Heart right ventricle (tissue), 16 donors: ENCODE measurements at regions not wholly inside any gene's neighbourhood (a gene's known extent, or its start where the extent isn't known, plus 50 kb on each side); places are given as distances from the start of the nearest gene placed in this dataset.

ENCODE experiments used
- ATAC-seq, 8 donors: fragments of 200-7000 bp; cut with Tn5 transposase; one replicate each; pipeline ENCODE4 v1.9.1; 2020; ENCODE audit warnings: mild to moderate bottlenecking in 8 of 8, moderate library complexity in 8 of 8, moderate number of reproducible peaks in 1 of 8
- DNase-seq, 2 donors: peaks; one replicate each; pipeline ENCODE4 v3.0.0-alpha.2; 2020
- H3K27ac ChIP-seq, 10 donors: fragments of 200-600 bp; sonication (generic) in 2 of 10; one replicate each; pipeline versions ENCODE4 v1.5.0 to v1.8.0; 2020 to 2022; ENCODE audit warnings: mild to moderate bottlenecking in 3 of 10
- H3K27me3 ChIP-seq, 7 donors: fragments of 200-600 bp; one replicate each; pipeline ENCODE4 v1.8.0; 2021 to 2022; ENCODE audit warnings: mild to moderate bottlenecking in 2 of 7
- H3K36me3 ChIP-seq, 9 donors: fragments of 200-600 bp; sonication (generic) in 1 of 9; one replicate each; pipeline versions ENCODE4 v1.5.0 to v1.8.0; 2020 to 2022; ENCODE audit warnings: mild to moderate bottlenecking in 2 of 9
- H3K4me1 ChIP-seq, 9 donors: fragments of 200-600 bp; sonication (generic) in 1 of 9; one replicate each; pipeline versions ENCODE4 v1.5.0 to v1.8.0; 2020 to 2022; ENCODE audit warnings: mild to moderate bottlenecking in 4 of 9
- H3K4me3 ChIP-seq, 10 donors: fragments of 200-600 bp; sonication (generic) in 2 of 10; one replicate each; pipeline versions ENCODE4 v1.5.0 to v1.8.0; 2020 to 2022; ENCODE audit warnings: mild to moderate bottlenecking in 7 of 10, moderate library complexity in 2 of 10
- H3K9me3 ChIP-seq, 11 donors: fragments of 200-600 bp in 10 of 11; sonication (generic) in 2 of 11; one replicate each; pipeline versions ENCODE4 v1.5.0 to v1.8.0; 2013 to 2022; ENCODE audit warnings: mild to moderate bottlenecking in 2 of 11, control low read depth in 1 of 11, moderate library complexity in 1 of 11
- CTCF ChIP-seq, 9 donors: fragments of 200-600 bp; sonication (generic) in 2 of 9; IDR thresholded peaks; one replicate each; pipeline versions ENCODE4 v1.5.0 to v1.8.0; 2021 to 2022; ENCODE audit warnings: antibody characterized with exemption in 9 of 9, mild to moderate bottlenecking in 5 of 9, moderate library complexity in 1 of 9
- WGBS, 2 donors: extraction: QIAGEN DNeasy Blood & Tissue Kit; methylation state at CpG; one replicate each; pipeline ENCODE4 v1.1.7; 2013; ENCODE audit warnings: inconsistent platforms in 1 of 2; 5-methylcytosine and 5-hydroxymethylcytosine counted together
- intact Hi-C, 10 donors: fragments of 100-400 bp; cut with DNase I; formaldehyde crosslinking; loops; one replicate each; pipeline versions ENCODE4 v1.11.1 to v1.14.2; 2022
- donor health status: Arrhythmogenic right ventricular cardiomyopathy.
- donor health status: ischemic (EF 13 %, LVEDD 7.1; RV severe dilation, severe dysfunction).
- donor health status: healthy with polysubstance abuse.
- donor health status: DM: no; HTN: yes; CAD: no.
- donor health status: DM: no; HTN: no; CAD: no.
- donor health status: ischemic (EF 25% LVEDD 6.9; RV normal size, moderate dysfunction).
- donor health status: ischemic (EF 25% LVEDD 5.7; RV mildly dilated, moderate dysfunction).
- donor health status: healthy.
- donor health status: DM: yes; HTN: yes; CAD: no.
- donor health status: Ischemic cardiomyopathy.
- donor health status: ischemic (EF 35%, LVEDD 5.7; RV mildly dilated, moderate dysfunction).
- donor health status: nonischemic (EF 11% LVEDD 7.7; RV severe dilation, severe dysfunction).
- donor health status: DM: yes; HTN: yes; CAD: no.
- donor health status: PGD.
- donor health status: ischemic (EF 29% LVEDD 5.4; RV normal size, mild dysfunction).
- donor health status: nonischemic (EF 23%, LVEDD 6.1; RV moderate dilation, normal function).

- Histone ChIP-seq H3K36me3 (no peaks in the 10 kb centered on the region), H3K4me3 (no peak overlapping the region), H3K27ac (no peak overlapping the region), H3K27me3 (no peaks in the 10 kb centered on the region), H3K4me1 (peaks cover 0 to 5% (median 0%) of the 10 kb centered on the region in 9 donors), H3K9me3 (peaks cover 0 to 3% (median 0%) of the 10 kb centered on the region in 11 donors)
- TF ChIP-seq CTCF (IDR thresholded peaks at IDR 0.05): no peak
- ATAC-seq: no peak
- intact Hi-C loops: no loop called here
- DNase-seq: no peak
- 59 to 60% methylated on average over 4 of the region's 4 CpGs for WGBS, 2 donors
Observed at GRCh38 chr2:122639176-122639575, 883.7 kb downstream of the TSN start.

- peaks cover 0 to 3% (median 0%) of the 10 kb centered on the region in 11 donors for H3K9me3 ChIP-seq
- H3K36me3 ChIP-seq: no peaks in the 10 kb centered on the region
- no peaks in the 10 kb centered on the region for H3K27me3 ChIP-seq
- H3K4me3 ChIP-seq: no peak overlapping the region
- no peak for DNase-seq
- intact Hi-C loops: no loop called here
- no peaks in the 10 kb centered on the region for H3K4me1 ChIP-seq
- ATAC-seq: no peak
- no peak overlapping the region for H3K27ac ChIP-seq
- 69 to 75% methylated on average over 2 of the region's 2 CpGs for WGBS, 2 donors
- no peak for TF ChIP-seq CTCF (IDR thresholded peaks at IDR 0.05)
Observed at GRCh38 chr2:122639711-122640110, 884.3 kb downstream of the TSN start.

DNA sequence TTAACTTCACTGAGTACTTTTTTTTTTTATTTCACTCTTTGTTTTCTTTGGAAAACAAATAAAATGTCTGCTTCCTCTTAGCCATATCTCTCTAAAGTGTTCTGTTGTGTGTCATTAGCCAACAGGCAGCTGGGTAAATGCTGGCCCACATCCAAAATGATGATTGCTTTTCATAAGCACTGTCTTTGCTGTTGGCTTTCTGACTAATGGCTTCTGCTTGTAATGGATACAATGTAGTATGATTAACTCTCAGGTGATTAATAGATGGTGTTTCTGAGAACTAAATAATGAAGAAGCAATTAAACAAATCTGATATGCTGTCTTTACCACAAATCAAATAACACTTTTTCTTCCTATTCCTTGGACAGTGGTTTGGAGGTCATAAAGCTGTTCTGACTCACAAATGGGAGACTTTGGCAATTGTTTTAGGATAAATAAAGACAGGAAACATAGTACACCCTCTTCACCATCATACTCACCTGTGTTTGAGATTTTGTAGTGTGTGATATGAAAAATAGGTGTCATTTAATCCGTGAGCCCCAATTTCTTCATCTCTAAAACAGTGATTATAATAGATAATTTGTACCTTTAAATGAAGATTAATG is 888.4 kb downstream of the TSN start:
- DNase-seq: peak in 1 of 2 donors; percentile 13
- intact Hi-C loops: no loop called here
- no peaks in the 10 kb centered on the region for H3K4me1 ChIP-seq
- no peak overlapping the region for H3K4me3 ChIP-seq
- H3K27ac ChIP-seq: no peak overlapping the region
- no peaks in the 10 kb centered on the region for H3K27me3 ChIP-seq
- no peak for ATAC-seq
- peaks cover 0 to 3% (median 0%) of the 10 kb centered on the region in 11 donors for H3K9me3 ChIP-seq
- no peak for TF ChIP-seq CTCF (IDR thresholded peaks at IDR 0.05)
- no peaks in the 10 kb centered on the region for H3K36me3 ChIP-seq
- WGBS, 2 donors: 74 to 88% methylated on average over 1 of the region's 1 CpG

- TF ChIP-seq CTCF (IDR thresholded peaks at IDR 0.05): no peak
- no peaks in the 10 kb centered on the region for H3K27me3 ChIP-seq
- no peak for DNase-seq
- no peaks in the 10 kb centered on the region for H3K36me3 ChIP-seq
- no peak for ATAC-seq
- no peak overlapping the region for H3K4me3 ChIP-seq
- H3K9me3 ChIP-seq: no peaks in the 10 kb centered on the region
- H3K27ac ChIP-seq: no peak overlapping the region
- no peaks in the 10 kb centered on the region for H3K4me1 ChIP-seq
- WGBS, 2 donors: 70 to 78% methylated on average over 2 of the region's 2 CpGs
- intact Hi-C loops: no loop called here
Observed at GRCh38 chr2:122651236-122651635, 895.8 kb downstream of the TSN start.
